ENCODE measurements at regions not wholly inside any gene's neighbourhood (a gene's known extent, or its start where the extent isn't known, plus 50 kb on each side); places are given as distances from the start of the nearest gene placed in this dataset.
"Not testable (repeated sequence)": the region's sequence is repeated elsewhere in the genome, so short reads cannot be mapped to it uniquely, and the experiment has no call there.

- DNase-seq, result not testable (repeated sequence)
These were observed 66.2 kb downstream of the SYT15 start for GRCh38 chr10:46645110-46645509.

GRCh38 chr10:46646132-46646531 lies 67.2 kb downstream of the SYT15 start:
- DNase-seq, result not testable (repeated sequence)

- not testable (repeated sequence) for DNase-seq
These were observed 72.0 kb downstream of the SYT15 start for GRCh38 chr10:46650967-46651366.

GRCh38 chr10:46657437-46657836 lies 78.5 kb downstream of the SYT15 start:
- not testable (repeated sequence) for DNase-seq

- DNase-seq, result not testable (repeated sequence)
These were observed 81.3 kb downstream of the SYT15 start for GRCh38 chr10:46660027-46660834.

GRCh38 chr10:46660835-46661164 lies 81.9 kb downstream of the SYT15 start:
- not testable (repeated sequence) for DNase-seq

GRCh38 chr10:46665536-46665935 lies 86.6 kb downstream of the SYT15 start:
- not testable (repeated sequence) for DNase-seq

GRCh38 chr10:46668357-46668997 lies 89.5 kb downstream of the SYT15 start:
- not testable (repeated sequence) for DNase-seq

GRCh38 chr10:46677836-46678435 lies 99.0 kb downstream of the SYT15 start:
- not testable (repeated sequence) for DNase-seq

- not testable (repeated sequence) for DNase-seq
These were observed 112.5 kb downstream of the SYT15 start for GRCh38 chr10:46691397-46691796.

- not testable (repeated sequence) for DNase-seq
These were observed 114.3 kb downstream of the SYT15 start for GRCh38 chr10:46693218-46693617.

- DNase-seq, result not testable (repeated sequence)
These were observed 138.3 kb downstream of the SYT15 start for GRCh38 chr10:46717264-46717663.

- DNase-seq, result not testable (repeated sequence)
These were observed 139.1 kb downstream of the SYT15 start for GRCh38 chr10:46718014-46718413.

GRCh38 chr10:46720386-46720785 lies 141.5 kb downstream of the SYT15 start:
- not testable (repeated sequence) for DNase-seq

GRCh38 chr10:46720811-46721518 lies 142.0 kb downstream of the SYT15 start:
- not testable (repeated sequence) for DNase-seq

GRCh38 chr10:46724258-46724657 lies 145.3 kb downstream of the SYT15 start:
- not testable (repeated sequence) for DNase-seq

GRCh38 chr10:46728359-46728758 lies 149.4 kb downstream of the SYT15 start:
- not testable (repeated sequence) for DNase-seq

GRCh38 chr10:46730729-46731128 lies 151.8 kb downstream of the SYT15 start:
- DNase-seq, result not testable (repeated sequence)

GRCh38 chr10:46733635-46734261 lies 154.8 kb downstream of the SYT15 start:
- not testable (repeated sequence) for DNase-seq

GRCh38 chr10:46734262-46734642 lies 155.3 kb downstream of the SYT15 start:
- DNase-seq, result not testable (repeated sequence)

- DNase-seq, result not testable (repeated sequence)
These were observed 161.0 kb downstream of the SYT15 start for GRCh38 chr10:46739919-46740318.

- DNase-seq, result not testable (repeated sequence)
These were observed 161.4 kb downstream of the SYT15 start for GRCh38 chr10:46740368-46740767.

- not testable (repeated sequence) for DNase-seq
These were observed 162.2 kb upstream of the PTPN20 start for GRCh38 chr10:46749003-46749402.
